ENCODE measurements at regions not wholly inside any gene's neighbourhood (a gene's known extent, or its start where the extent isn't known, plus 50 kb on each side); places are given as distances from the start of the nearest gene placed in this dataset.

DNA sequence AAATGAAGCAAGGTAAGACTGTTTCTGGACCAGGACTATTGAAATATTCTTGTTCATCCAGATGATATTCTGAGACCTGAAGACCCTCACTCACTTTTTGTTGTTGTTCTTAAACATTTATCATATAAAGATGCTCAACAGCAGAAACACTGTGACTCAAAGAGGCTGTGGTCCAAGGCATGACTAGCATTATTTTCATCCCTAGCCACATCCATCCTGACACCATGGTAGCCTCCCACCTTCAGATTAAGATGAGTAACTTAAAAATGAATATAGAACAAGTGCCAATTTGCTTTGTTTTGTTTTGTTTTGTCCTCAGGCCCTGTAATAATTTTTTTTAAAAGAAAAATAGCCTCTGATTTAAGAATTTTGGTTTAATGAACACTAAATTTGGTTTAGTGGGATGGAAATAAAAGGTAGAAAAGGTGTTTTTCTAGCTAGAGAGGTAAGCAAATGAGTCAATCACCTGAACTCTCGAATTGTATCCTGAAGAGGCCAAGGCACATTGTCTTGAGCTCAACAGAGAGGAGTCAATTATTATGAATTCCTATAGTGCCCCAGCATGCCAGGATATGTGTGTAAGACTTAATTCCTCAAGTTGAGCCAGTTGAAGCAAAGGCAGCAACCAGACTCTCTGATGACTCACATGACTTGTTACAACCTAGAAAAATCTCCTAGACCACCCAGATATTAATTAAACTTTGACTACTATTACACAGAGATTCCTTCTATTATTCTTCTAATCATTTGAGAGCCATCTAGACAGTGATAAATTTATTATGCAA is 380.1 kb upstream of the TUSC1 start:
- peak; percentile 27 for DNase-seq (ENCODE audit: low spot score)

- no peak for DNase-seq (ENCODE audit: low spot score)
Measured at GRCh38 chr9:26057050-26057449, 378.8 kb upstream of the TUSC1 start.

DNA sequence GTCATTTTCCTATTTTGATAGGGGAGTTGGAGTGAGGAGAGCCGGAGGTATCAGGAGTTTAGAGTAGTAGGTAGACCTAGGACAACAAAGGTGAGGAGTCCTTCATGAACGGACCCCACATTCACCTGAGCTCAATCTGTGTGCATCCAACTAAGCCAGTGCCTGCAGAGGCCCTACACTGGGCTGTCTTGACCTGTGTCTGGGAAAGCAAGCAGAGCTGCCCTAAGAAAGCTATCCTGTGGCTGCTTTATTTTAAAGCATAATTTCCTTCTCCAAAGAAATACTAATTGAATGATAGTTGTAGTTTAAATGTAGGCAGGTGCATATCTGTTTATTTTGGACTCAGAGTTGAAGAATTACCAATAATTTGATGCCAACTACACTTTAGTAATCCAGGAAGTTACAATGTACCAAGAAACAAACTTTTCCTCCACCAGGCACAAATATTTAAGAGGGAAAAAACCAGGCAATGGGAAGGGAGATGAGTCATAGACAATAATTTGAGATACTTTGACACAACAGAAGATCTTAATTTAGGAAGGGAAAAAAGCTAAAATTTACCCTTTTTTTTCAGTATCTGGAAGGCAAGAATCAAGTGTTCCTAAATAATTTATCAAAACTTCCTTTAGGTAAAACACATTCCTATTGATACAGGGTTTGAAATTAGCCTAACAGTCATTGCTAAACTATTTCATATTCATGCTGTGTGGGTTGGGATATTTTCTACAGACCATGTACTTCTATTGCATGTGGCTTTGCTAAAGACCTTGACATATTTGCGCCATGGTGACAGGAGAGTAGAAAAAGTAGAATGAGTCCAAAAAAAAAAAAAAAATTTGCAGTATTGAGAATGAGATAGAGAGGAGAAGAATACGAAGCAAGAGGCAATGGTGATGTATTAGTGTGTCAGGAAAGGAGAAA is 376.6 kb upstream of the TUSC1 start:
- DNase-seq (ENCODE audit: low spot score) = peak; percentile 36

- DNase-seq (ENCODE audit: low spot score) = no peak
Measured at GRCh38 chr9:26053954-26054353, 375.7 kb upstream of the TUSC1 start.

GRCh38 chr9:26043431-26043830 is 365.2 kb upstream of the TUSC1 start:
- DNase-seq (ENCODE audit: low spot score) = peak; percentile 53

GRCh38 chr9:26034786-26035185 is 356.5 kb upstream of the TUSC1 start:
- no peak for DNase-seq (ENCODE audit: low spot score)

- DNase-seq (ENCODE audit: low spot score) = peak; percentile 58
Measured at GRCh38 chr9:26033336-26033735, 355.1 kb upstream of the TUSC1 start.

- no peak for DNase-seq (ENCODE audit: low spot score)
Measured at GRCh38 chr9:26026423-26027100, 348.3 kb upstream of the TUSC1 start.

DNA sequence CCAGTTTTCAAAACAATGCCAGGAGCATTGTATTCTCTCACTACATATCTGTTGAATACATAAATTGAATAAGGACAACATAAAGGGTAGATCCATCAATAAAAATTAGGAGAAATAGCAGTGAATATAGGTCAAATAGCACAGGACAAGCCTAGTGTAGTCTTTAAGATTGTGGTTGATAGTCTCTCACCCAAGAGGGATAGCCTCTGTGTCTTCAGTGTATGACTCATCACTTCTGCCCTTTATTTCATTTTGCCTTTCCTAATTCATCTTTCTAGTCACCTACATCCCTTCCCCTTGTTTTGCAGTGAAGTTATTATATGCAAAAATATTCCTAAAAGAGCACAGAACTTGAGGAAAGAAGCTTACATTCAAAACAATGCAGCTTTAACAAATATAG is 335.0 kb upstream of the TUSC1 start:
- DNase-seq (ENCODE audit: low spot score) = peak; percentile 14

DNA sequence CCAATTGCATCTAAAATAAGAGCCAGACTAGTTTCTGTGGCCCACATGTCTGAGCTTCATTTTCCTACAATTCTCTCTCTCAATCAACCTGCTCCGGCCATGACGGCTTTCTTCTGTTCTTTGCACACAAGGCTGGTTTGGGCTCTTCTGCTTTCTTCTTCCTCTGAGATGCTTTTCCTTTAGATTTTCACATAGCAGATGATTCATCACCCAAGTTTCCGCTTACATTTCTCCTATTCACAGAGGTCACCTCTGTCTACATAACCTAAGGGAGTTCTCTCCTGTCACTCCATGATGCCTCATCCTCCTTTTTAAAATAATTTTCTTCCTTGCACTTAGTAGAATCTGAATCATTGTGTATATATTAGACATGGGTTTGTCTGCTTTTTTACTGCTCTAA is 334.6 kb upstream of the TUSC1 start:
- DNase-seq (ENCODE audit: low spot score) = no peak

GRCh38 chr9:25994605-25995004 is 316.4 kb upstream of the TUSC1 start:
- DNase-seq (ENCODE audit: low spot score) = no peak

DNA sequence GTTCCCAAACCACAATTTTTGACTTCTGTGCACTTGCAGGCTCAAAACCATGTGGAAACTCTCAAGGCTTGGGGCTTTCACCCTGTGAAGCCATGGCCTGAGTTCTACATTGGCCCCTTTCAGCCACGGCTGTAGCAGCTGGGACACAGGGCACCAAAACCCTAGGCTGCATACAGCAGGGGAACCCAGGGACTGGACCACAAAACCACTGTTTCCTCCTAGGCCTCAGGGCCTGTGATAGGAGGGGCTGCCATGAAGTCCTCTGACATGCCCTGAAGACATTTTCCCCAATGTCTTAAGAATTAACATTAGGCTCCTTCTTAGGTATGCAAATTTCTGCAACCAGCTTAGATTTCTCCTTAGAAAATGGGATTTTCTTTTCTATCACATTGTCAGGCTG is 312.1 kb upstream of the TUSC1 start:
- DNase-seq (ENCODE audit: low spot score) = no peak

DNA sequence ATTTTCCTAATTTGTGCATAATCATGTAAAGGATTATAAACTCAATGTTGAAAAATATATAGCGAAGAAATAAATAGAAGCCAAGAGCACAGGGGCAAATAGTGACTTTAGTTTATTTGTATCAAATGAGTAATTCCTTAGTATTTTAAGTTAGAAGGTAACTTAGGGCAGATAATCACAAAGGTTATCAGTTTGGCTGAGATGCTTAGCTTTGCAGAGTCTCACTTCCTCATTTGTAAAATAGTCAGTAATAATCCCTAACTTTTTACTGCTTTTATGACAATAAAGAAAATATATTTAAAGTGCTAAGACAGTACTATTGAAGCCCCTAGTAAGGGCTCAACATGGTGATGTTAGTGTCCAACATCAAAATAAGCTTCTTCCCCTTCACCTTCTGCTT is 297.4 kb upstream of the TUSC1 start:
- no peak for DNase-seq (ENCODE audit: low spot score)

- DNase-seq (ENCODE audit: low spot score) = peak; percentile 65
Measured at GRCh38 chr9:25964239-25964638, 286.0 kb upstream of the TUSC1 start.

DNA sequence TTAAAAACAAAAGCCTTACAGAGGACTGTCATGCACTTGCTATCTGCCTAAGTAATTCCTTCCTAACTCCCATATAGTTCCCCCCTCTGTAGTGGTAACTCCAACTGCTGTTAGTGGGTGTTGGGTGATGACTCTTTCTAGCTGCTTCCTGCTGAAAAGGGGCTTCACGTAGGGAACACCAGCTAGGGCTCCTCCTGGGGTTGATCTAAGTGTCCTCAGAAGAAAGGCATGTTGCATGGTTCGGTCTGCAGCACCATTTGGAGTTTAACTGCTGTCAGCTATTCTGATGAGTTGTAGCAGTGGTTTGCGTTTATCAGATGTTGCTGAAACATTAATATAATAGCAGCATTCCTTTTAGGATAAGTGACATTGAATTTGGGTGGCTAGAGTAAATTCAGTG is 281.9 kb upstream of the TUSC1 start:
- DNase-seq (ENCODE audit: low spot score) = no peak

GRCh38 chr9:25954209-25954608 is 276.0 kb upstream of the TUSC1 start:
- no peak for DNase-seq (ENCODE audit: low spot score)

DNA sequence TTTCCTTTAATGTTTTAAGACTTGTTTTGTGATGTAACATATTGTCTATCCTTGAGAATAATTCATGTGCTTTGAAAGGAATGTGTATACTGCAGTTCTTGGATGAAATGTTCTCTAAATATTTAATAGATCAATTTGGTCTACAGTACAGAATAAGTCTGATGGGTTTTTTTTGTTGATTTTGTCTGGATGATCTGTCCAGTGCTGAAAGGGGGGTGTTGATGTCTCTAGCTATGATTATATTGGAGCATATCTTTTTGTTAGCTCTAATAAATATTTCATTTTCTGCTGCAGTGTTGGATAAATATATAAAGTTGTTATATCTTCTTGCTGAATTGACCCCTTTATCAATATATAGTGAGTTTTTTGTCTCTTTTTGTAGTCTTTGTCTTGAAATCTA is 269.9 kb upstream of the TUSC1 start:
- DNase-seq (ENCODE audit: low spot score) = no peak

DNA sequence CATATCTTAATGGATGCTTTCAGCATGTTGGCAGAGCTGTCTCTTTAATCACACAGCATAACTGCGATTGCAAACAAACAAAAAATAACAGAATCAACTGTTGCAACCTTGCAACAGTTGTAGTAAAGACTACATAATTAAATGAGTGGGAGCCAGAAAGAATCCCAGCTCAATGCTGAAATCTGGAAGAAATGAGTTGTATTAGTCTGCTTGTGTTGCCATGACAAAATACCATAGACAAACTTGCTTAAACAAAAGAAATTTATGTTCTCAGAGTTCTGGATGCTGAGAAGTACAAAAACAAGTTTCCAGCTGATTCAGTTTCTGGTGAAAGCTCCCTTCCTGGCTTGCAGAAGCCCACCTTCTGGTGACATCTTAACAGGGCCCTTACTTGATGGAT is 260.9 kb upstream of the TUSC1 start:
- DNase-seq (ENCODE audit: low spot score) = no peak

- DNase-seq (ENCODE audit: low spot score) = peak; percentile 11
Measured at GRCh38 chr9:25936031-25936430, 257.8 kb upstream of the TUSC1 start.

DNA sequence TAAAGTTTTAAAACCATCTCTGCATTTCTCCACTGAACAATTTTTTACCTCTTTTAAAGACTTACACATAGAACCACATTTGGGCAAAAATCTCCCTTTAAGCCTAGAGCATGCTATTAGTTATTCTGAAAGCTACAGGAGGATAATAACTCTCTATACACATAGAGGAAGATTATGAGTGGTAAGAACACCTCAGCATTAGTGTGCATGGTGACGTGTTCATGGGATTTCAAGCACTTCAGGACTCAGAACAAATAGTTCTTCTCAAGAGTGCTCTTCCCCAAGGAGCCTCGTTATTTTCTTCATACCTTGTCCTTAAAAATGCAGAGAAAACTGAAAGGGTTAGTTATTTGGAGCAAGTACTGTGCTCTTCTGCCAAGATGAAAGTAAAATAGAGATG is 256.9 kb upstream of the TUSC1 start:
- DNase-seq (ENCODE audit: low spot score) = no peak

DNA sequence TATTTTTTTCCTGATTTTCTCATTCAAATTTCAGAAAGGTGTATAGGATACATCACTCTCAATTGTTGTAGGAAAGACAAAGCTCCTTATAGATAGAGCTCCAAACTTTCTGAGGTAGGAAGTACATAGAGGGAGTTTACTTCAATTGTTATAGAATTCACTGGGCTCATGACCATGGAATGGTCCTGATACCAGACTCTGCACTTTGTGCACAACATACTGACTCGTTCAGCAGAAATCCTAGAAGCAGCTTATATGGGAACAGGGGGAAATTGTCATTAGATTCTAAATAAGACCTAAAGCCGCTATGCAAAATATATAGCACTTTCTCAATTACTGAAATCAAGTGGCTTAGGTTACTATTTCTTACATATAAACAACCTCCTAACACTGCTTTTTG is 240.5 kb upstream of the TUSC1 start:
- DNase-seq (ENCODE audit: low spot score) = no peak

- no peak for DNase-seq (ENCODE audit: low spot score)
Measured at GRCh38 chr9:25917731-25918362, 239.6 kb upstream of the TUSC1 start.
